ENCODE measurements at regions not wholly inside any gene's neighbourhood (a gene's known extent, or its start where the extent isn't known, plus 50 kb on each side); places are given as distances from the start of the nearest gene placed in this dataset.

DNA sequence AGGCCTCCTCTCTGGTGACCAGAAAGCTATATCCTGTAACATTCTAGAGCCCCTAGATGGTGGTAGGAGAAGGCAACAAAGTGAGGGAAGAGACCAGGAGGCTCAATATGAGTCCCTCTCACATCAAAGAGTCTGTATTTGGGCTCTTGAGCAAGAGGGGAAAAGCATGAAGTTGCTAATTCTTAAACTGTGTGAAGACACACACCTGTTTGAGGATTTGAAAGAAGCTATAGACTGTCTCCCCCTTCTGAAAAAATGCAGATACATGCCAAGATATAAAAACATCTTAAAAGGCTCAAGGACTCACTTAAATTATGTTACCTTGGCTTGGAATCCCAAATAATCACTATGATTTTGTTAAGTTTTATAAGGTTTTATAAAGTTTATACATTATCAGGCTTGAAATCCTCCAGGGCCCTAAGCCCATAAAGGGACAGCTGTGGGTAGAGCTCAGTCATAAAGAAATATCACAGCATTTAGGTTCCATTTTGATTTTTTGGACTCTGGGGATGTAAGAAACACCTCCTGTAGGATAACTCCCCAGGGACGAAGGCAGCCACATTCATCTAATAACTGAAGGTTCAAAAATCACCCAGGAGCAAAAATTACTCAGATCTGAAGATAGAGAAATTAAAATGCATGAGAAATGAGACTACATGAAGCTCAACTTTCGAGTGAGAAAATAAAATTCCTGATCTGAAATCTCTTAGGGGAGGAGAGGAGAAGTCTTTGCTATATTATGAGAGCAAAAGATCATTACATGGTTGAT, 136.1 kb upstream of the LGALSL start:
- DNase-seq (ENCODE audit: low read depth in 1 of 2, low spot score in 1 of 2): no peak
- TF ChIP-seq, protein P1, sequence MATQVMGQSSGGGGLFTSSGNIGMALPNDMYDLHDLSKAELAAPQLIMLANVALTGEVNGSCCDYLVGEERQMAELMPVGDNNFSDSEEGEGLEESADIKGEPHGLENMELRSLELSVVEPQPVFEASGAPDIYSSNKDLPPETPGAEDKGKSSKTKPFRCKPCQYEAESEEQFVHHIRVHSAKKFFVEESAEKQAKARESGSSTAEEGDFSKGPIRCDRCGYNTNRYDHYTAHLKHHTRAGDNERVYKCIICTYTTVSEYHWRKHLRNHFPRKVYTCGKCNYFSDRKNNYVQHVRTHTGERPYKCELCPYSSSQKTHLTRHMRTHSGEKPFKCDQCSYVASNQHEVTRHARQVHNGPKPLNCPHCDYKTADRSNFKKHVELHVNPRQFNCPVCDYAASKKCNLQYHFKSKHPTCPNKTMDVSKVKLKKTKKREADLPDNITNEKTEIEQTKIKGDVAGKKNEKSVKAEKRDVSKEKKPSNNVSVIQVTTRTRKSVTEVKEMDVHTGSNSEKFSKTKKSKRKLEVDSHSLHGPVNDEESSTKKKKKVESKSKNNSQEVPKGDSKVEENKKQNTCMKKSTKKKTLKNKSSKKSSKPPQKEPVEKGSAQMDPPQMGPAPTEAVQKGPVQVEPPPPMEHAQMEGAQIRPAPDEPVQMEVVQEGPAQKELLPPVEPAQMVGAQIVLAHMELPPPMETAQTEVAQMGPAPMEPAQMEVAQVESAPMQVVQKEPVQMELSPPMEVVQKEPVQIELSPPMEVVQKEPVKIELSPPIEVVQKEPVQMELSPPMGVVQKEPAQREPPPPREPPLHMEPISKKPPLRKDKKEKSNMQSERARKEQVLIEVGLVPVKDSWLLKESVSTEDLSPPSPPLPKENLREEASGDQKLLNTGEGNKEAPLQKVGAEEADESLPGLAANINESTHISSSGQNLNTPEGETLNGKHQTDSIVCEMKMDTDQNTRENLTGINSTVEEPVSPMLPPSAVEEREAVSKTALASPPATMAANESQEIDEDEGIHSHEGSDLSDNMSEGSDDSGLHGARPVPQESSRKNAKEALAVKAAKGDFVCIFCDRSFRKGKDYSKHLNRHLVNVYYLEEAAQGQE (IDR thresholded peaks at IDR 0.05; ENCODE audit: insufficient replicate concordance, low read depth): no peak
- no peak for TF ChIP-seq SPI1 (IDR thresholded peaks at IDR 0.05; ENCODE audit: borderline replicate concordance, low read depth)
- no peak for TF ChIP-seq GABPA (IDR thresholded peaks at IDR 0.05; ENCODE audit: low read depth)
- no peak for TF ChIP-seq POLR2AphosphoS5 (IDR thresholded peaks at IDR 0.05; ENCODE audit: low read depth)
- TF ChIP-seq, protein P2, sequence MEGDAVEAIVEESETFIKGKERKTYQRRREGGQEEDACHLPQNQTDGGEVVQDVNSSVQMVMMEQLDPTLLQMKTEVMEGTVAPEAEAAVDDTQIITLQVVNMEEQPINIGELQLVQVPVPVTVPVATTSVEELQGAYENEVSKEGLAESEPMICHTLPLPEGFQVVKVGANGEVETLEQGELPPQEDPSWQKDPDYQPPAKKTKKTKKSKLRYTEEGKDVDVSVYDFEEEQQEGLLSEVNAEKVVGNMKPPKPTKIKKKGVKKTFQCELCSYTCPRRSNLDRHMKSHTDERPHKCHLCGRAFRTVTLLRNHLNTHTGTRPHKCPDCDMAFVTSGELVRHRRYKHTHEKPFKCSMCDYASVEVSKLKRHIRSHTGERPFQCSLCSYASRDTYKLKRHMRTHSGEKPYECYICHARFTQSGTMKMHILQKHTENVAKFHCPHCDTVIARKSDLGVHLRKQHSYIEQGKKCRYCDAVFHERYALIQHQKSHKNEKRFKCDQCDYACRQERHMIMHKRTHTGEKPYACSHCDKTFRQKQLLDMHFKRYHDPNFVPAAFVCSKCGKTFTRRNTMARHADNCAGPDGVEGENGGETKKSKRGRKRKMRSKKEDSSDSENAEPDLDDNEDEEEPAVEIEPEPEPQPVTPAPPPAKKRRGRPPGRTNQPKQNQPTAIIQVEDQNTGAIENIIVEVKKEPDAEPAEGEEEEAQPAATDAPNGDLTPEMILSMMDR (IDR thresholded peaks at IDR 0.05; ENCODE audit: insufficient read depth, low read length): no peak
- H3K27ac ChIP-seq (replicated peaks): no peak overlapping the region
- H3K27me3 ChIP-seq (ENCODE audit: insufficient read depth, poor library complexity, severe bottlenecking): no peaks in the 10 kb centered on the region
- no peak overlapping the region for H3K4me3 ChIP-seq (replicated peaks; ENCODE audit: insufficient read depth, low read length)

DNA sequence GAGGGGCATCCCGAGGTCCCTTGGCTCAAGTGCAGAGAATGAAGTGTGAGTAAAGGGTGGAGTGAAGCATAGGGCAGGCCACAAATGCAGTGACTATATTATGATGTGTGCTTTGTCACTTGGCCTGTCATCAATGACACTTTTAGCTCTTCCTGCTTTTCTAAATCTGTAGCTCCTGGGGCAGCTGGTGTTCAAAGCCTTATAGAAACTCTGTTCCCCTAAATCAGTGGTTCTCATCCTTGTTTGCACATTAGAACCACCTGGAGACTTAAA, 135.6 kb upstream of the LGALSL start:
- no peak overlapping the region for H3K27ac ChIP-seq (replicated peaks)
- H3K27me3 ChIP-seq (ENCODE audit: insufficient read depth, poor library complexity, severe bottlenecking): no peaks in the 10 kb centered on the region
- TF ChIP-seq, protein P2 (IDR thresholded peaks at IDR 0.05; ENCODE audit: insufficient read depth, low read length): no peak
- TF ChIP-seq SPI1 (IDR thresholded peaks at IDR 0.05; ENCODE audit: borderline replicate concordance, low read depth) (no peak), GABPA (IDR thresholded peaks at IDR 0.05; ENCODE audit: low read depth) (no peak), POLR2AphosphoS5 (IDR thresholded peaks at IDR 0.05; ENCODE audit: low read depth) (no peak)
- TF ChIP-seq, protein P1 (IDR thresholded peaks at IDR 0.05; ENCODE audit: insufficient replicate concordance, low read depth): no peak
- no peak overlapping the region for H3K4me3 ChIP-seq (replicated peaks; ENCODE audit: insufficient read depth, low read length)
- DNase-seq (ENCODE audit: low read depth in 1 of 2, low spot score in 1 of 2): no peak

DNA sequence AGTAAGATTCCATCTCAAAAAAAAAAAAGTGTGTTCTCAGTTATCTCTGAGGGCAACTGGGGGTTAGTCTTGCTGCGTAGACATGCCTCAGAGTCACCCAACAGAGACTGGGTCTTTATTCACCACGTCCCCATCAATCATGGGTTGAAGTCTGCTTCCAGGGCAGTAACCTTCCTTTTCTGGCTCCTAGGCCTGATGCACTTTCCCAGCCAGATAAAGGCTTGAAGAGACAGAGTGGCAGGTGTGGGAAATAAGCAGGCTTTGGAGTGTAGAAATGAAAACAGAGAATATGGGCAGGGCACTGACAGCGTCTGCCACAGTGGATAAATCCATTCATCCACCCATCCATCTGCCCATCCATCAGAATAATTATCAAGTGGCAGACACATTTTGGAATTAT, 134.1 kb upstream of the LGALSL start:
- no peak for TF ChIP-seq POLR2AphosphoS5 (IDR thresholded peaks at IDR 0.05; ENCODE audit: low read depth)
- TF ChIP-seq GABPA (IDR thresholded peaks at IDR 0.05; ENCODE audit: low read depth): no peak
- TF ChIP-seq SPI1 (IDR thresholded peaks at IDR 0.05; ENCODE audit: borderline replicate concordance, low read depth): no peak
- TF ChIP-seq, protein P2 (IDR thresholded peaks at IDR 0.05; ENCODE audit: insufficient read depth, low read length): no peak
- TF ChIP-seq, protein P1 (IDR thresholded peaks at IDR 0.05; ENCODE audit: insufficient replicate concordance, low read depth): no peak
- DNase-seq (ENCODE audit: low read depth in 1 of 2, low spot score in 1 of 2): no peak
- Histone ChIP-seq H3K4me3 (replicated peaks; ENCODE audit: insufficient read depth, low read length) (no peak overlapping the region), H3K27me3 (ENCODE audit: insufficient read depth, poor library complexity, severe bottlenecking) (no peaks in the 10 kb centered on the region), H3K27ac (replicated peaks) (no peak overlapping the region)
